NCI-H774 (cell line): ENCODE measurements at regions not wholly inside any gene's neighbourhood (a gene's known extent, or its start where the extent isn't known, plus 50 kb on each side); places are given as distances from the start of the nearest gene placed in this dataset.
A peak's percentile ranks its signal among the peaks of the same experiment; 100 is the strongest.

Source experiments
- DNase-seq: peaks from one replicate; lab custom pipeline; 2025; lab: John Stamatoyannopoulos, UW

- DNase-seq = no peak
These were observed 219.2 kb downstream of the ARHGAP12 start for GRCh38 chr10:31709476-31709875.

- DNase-seq = no peak
These were observed 219.6 kb downstream of the ARHGAP12 start for GRCh38 chr10:31709028-31709427.

- no peak for DNase-seq
These were observed 220.2 kb downstream of the ARHGAP12 start for GRCh38 chr10:31708474-31708873.

- DNase-seq = no peak
These were observed 220.6 kb downstream of the ARHGAP12 start for GRCh38 chr10:31708046-31708445.

DNA sequence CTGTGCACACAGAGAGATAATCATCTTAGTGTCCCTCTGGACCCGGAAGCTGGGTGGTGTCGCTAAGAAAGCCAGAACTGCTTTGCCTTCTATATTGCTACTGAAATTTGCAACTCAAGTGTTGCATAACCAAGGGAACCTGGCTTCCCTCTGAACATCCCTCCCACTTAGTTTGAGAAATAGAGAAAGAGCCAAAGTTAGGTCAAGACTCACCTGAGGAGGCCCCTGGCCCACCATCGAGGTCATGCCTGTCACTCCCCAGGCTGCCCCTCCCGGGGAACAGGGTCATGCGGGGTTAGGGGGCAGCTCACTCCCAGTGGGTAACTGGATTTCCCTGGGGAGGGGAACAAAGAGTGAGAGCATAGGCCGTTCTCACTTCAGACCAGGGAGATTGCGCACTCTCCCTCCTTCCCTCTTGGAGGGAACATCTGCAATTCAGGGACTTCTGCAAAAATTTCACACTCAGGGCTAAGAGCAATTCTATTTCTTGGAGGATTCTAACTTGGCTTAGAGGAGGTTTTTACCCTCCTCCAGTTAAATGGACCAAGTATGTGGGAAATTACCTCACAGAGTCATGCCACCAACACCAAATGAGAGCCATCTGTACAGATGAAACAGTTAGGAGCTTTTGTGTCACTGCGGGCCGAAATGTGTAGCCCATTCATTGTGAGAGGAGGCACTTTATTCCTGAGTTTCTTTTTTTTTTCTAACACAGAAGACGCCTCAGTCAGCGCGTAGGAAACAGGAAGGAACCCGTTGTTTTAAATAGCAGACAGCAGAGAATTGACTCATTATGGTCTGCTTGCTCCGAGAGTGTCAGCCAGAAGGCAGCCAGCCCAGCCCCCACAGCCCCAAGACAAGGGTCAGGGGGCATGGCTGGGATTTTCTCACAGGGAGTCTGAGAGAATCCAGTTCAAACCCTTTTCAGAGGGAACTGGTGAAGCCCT is 221.3 kb downstream of the ARHGAP12 start:
- no peak for DNase-seq

DNA sequence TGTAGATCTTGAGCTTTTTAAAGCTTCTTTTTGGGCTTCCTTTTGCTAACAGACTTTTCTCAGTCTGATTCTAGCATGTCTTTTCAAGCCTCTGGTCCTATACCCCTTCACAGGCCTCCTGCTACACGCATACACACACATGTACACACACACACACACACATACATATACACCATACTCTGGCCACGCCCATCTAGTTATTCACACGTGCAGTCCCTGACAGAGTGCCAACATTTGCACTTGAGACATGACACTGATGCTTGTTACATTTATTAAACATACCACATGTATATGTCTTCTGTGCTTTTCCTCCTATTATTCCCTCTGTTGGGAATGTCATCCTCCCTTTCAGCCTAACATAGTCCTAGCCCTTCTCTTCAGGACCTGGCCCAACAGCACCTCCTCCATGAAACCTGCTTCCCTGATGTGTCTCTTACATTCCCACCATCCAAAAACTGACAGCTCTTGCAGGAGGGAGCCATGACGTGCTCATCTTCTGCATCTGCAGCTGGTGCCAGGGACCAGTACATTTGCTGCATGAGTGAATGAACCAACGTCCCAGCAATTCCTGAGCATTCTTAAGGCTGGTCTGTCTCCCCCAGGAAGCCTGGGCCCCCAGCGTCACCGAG is 222.1 kb downstream of the ARHGAP12 start:
- no peak for DNase-seq

DNA sequence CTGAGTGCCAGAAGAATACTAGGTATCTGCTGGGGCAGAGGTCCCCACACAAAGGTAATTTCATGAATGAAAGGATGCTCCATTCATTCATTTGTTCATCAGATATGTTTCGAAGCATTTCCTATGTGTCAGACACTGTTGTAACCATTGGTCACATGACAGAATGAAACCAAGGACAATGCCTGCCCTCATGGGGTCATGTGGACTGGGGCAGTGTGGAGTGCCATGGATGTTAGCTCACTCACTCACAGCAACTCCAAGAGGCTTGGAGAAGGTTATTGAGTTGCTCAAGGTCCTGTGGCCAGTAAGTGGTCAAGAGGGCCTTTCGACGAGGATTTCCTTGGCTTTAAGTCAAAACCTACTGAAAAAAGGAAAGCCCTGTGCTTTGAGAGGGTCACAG is 223.5 kb downstream of the ARHGAP12 start:
- no peak for DNase-seq

DNA sequence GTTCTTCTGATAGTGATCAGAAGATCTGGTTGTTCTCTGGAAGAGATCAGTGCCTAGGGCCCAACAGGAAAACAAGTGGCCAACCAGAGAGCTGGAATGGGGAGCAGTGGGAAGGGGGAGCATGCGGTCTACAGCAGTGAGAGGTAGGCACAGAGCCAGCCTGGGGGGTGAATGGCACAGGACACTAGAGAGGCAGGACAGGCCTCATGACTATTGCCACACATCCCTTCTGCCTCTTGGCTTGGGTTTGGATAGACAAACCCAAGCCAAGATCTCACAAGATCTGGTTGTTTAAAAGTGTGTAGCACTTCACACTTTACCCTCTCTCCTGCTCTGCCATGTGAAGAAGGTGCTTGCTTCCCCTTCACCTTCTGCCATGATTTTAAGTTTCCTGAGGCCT is 224.4 kb downstream of the ARHGAP12 start:
- no peak for DNase-seq

DNA sequence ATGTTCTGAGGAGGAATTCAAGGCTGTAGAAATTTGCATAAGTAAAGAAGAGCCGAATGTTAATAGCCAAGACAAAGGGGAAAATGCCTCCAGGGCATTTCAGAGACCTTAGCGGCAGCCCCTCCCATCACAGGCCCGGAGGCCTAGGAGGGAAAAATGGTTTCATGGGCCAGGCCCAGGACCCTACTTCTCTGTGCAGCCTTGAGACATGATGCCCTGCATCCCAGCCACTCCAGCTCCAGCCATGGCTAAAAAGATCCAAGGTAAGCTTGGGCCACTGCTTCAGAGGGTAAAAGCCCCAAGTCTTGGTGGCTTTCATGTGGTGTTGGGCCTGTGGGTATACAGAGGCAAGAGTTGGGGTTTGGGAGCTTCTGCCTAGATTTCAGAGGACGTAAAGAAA is 225.7 kb downstream of the ARHGAP12 start:
- DNase-seq = no peak

GRCh38 chr10:31702005-31702404 is 226.6 kb downstream of the ARHGAP12 start:
- DNase-seq = no peak

DNA sequence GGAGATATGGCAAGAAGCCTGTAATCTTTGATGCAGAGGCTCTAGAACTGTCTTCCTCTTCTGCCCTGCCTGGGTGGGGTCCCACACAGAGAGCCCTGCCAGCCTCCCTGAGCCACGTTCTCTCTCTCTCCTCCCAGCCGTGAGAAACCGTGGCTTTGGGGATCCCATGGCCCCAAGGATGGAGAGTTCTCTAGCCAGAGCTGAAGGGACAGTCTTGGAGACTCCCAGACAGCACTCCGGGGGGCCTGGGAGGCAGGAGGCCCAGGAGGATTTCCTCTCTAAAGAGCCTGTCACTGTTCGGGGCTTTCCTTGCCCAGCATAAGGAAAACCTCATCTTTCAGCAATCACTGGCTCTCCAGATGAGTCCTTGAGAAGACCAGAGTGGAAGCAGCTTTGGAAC is 227.1 kb downstream of the ARHGAP12 start:
- DNase-seq = no peak

GRCh38 chr10:31700181-31700611 is 228.4 kb downstream of the ARHGAP12 start:
- DNase-seq = no peak

DNA sequence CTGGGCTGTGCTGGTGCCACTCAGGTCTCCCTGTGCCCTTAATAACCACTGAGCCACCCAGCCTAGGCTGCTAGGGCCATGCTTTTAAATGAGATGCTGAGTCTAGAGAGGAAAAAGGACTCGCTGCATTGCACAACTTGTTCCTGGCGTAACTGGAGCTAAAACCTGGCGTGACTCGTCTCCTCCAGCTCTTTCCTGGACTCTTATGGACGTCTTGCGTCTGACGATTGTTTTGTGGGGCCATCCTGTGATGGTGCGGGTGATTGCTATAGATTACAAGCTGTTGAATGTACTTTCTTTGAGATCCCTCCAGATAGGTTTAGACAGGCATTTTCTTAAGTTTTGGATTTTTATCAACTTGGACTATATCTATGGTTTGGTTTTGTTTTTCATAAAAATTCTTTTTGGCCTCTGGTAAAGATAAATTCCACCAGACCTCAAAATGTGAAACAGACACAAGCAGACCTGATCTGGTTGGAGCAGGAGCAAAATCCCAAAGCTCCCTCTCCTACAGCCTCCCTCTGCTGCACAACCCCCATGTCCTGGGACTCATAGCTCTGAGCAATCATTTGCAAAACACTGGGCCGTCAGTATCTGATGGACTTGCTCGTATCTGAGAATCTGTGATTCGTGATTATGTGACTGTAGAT is 230.3 kb downstream of the ARHGAP12 start:
- DNase-seq = no peak

DNA sequence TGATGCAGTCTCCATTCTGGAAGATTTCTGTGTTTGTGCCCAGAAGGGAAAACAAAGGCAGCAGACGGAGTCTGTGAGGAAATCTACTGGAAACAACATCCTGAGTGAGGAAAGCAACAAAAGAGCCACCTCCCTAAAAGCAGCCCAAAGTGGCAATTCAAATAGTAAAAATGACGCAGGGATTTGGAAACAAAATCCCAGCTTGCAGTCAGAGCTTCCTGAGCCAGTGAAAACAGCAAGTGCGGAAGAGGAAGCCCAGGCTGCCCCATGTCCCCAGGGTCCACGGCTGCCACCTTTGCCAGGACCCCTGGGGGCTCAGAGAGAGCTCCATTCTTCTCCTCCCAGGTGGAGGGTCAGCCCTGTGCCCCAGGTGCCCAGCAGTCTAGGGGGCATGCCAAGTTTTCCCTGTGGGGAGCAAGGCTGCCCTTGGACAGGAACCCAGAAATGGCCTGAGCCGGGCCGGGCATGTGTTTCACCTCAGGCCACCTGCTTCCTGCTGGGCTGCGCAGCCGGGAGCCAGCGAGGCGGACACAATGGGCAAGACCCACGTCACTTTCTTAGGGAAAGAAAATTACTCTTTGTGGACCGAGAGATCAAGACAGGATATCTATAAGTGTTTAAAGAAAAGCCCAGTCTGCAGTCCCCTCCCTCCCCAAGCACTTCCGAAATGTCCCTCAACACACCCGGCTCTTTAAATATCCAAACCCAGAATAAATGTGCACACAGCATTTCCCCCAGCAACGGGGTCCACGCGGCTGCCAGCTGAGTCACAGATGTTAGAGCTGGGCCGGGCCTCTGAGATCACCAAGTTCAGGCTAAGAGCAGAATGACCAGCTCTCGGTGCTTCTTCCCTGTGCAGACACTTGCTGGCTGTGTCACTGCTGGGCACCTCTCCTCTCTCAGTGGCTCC is 231.1 kb downstream of the ARHGAP12 start:
- peak; percentile 16 for DNase-seq

DNA sequence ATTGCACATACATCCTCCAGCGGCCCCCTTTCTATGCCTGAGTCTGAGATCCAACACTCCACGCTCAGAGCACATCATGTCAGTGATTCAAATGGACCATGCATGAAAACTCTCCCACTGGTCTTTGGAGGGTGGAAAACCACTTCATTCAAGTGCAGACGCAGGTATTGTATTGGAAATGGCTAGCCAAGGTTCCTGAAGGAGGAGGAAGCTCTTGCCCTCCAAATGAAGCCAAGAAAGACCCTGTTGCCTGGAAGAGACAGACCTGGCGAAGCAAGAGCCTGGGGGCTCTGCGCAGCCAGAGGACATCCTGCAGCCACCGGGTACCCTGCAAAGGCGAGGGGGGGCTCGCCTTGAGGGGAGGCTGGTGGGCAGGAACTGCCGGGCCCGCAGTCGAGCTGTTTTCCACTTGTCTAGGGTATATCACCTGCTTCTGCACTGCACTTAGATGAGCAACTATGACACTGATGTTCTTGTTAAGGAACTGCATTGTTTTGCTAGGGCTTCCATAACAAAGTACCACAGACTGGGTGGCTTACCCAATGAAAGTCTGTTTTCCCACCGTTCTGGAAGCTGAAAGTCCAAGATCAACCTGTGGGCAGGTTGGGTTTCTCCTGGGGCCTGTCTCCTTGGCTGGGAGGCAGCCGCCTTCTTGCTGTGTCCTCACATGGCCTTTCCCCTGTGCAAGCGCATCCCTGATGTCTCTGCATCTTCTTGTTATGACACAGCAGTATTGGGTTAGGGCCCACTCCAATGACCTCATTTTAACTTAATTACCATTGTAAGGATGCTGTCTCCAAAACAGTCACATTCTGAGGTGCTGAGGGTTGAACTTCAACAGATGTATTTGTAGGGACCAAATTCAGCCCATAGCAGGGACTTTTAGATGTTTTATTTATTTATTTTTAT is 233.4 kb downstream of the ARHGAP12 start:
- DNase-seq = no peak

DNA sequence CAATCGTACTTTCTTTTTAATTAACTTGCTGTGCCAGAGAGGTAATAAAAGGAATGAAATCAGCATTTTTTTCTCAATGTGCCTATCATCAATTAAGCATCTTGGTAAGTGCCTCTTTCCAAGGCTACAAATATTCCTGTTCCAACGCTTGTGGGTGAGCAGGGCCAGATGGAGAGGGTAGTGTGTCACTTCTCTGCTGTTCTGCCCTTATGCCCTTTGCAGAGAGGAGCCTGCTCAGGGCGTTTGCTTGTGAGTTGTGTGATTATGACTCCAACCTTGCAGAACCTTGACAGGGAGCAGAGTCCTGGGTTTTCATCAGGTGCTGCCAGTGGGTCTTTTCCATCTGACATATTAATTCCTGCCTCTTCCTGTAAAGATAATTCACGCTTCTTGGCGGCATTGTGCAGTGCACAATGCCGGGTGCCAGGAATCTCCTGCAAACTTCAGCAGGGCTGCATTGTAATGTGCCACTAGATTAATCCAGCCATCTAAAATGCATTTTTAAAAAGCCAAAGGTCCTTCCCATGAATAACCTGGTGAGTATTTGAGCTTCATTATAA is 234.4 kb downstream of the ARHGAP12 start:
- DNase-seq = no peak

- no peak for DNase-seq
These were observed 235.1 kb downstream of the ARHGAP12 start for GRCh38 chr10:31693491-31693890.

- DNase-seq = no peak
These were observed 239.4 kb downstream of the ARHGAP12 start for GRCh38 chr10:31689233-31689632.

- no peak for DNase-seq
These were observed 240.8 kb downstream of the ARHGAP12 start for GRCh38 chr10:31687663-31688482.

GRCh38 chr10:31686599-31686998 is 242.0 kb downstream of the ARHGAP12 start:
- DNase-seq = no peak
